ENCODE measurements at regions not wholly inside any gene's neighbourhood (a gene's known extent, or its start where the extent isn't known, plus 50 kb on each side); places are given as distances from the start of the nearest gene placed in this dataset.
A peak's percentile ranks its signal among the peaks of the same experiment; 100 is the strongest.

DNA sequence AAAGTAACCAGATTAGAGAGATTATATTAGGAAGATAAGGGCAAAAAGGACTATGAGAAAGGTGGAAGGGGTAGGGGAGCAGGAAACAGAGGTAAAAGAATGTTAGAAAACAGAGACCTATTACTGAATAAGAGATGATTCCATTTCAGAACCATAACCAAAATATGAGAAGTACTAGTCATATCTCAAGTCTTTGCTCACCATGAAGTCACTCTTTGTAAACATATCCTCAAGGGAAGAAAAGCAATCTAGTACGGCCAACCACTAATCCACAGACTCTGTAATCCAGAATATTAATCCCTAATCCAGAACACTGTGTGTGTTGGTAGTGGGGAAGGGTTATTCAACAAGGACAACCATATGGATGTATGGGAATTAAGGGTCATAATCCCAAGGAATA is 92.0 kb downstream of the CDCA7 start:
- no peak overlapping the region for H3K27ac ChIP-seq
- ATAC-seq: no peak
- no peaks in the 10 kb centered on the region for H3K9me3 ChIP-seq
- TF ChIP-seq EP300 (IDR thresholded peaks at IDR 0.05) (no peak), POLR2A (IDR thresholded peaks at IDR 0.05) (no peak), POLR2AphosphoS5 (IDR thresholded peaks at IDR 0.05) (no peak)
- TF ChIP-seq, protein P1, sequence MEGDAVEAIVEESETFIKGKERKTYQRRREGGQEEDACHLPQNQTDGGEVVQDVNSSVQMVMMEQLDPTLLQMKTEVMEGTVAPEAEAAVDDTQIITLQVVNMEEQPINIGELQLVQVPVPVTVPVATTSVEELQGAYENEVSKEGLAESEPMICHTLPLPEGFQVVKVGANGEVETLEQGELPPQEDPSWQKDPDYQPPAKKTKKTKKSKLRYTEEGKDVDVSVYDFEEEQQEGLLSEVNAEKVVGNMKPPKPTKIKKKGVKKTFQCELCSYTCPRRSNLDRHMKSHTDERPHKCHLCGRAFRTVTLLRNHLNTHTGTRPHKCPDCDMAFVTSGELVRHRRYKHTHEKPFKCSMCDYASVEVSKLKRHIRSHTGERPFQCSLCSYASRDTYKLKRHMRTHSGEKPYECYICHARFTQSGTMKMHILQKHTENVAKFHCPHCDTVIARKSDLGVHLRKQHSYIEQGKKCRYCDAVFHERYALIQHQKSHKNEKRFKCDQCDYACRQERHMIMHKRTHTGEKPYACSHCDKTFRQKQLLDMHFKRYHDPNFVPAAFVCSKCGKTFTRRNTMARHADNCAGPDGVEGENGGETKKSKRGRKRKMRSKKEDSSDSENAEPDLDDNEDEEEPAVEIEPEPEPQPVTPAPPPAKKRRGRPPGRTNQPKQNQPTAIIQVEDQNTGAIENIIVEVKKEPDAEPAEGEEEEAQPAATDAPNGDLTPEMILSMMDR (IDR thresholded peaks at IDR 0.05): no peak
- no peaks in the 10 kb centered on the region for H3K4me1 ChIP-seq
- H3K36me3 ChIP-seq: no peaks in the 10 kb centered on the region
- no peak overlapping the region for H3K4me3 ChIP-seq
- 53 to 71% methylated on average over 1 of the region's 1 CpG for WGBS, 2 donors (ENCODE audit: low coverage in 1 of 2)
- no peaks in the 10 kb centered on the region for H3K27me3 ChIP-seq

DNA sequence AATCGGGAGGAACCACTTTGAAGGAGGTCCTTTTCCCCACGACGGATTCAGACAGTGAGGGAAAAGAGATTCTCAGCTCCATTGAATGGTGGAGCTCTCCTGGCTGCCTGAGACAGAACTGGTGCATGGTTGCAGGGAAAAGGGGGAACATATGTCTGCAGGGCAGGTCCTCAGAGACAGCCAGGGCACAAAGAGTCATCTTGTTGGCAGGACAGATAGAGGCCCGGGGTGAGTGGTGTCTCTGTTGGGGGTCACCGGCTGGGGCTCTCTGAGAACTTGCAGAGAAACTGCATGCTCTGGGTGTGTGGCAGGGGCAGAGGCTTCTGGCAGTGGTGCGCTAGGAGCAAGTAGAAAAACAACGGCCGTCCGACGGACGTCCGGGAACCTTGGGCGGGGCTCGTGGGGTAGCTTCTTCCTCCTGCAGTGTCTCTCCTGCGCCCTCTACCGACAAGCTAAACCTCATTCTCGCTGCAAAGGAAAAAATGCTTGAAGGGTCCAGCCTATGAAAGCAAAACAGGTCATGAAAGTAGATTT is 94.3 kb downstream of the CDCA7 start:
- peak; percentile 79 for ATAC-seq
- no peaks in the 10 kb centered on the region for H3K9me3 ChIP-seq
- H3K27me3 ChIP-seq: peaks cover 5% of the 10 kb centered on the region
- H3K4me1 ChIP-seq: no peaks in the 10 kb centered on the region
- no peaks in the 10 kb centered on the region for H3K36me3 ChIP-seq
- peak overlapping the region in 2 of 4 donors; percentile 21 to 55 for H3K27ac ChIP-seq
- H3K4me3 ChIP-seq: peak overlapping the region in 1 of 2 donors; percentile 26
- WGBS, 2 donors (ENCODE audit: low coverage in 1 of 2): 15 to 22% methylated on average over 13 to 15 of the region's 17 CpGs
- no peak for TF ChIP-seq POLR2A (IDR thresholded peaks at IDR 0.05)
- TF ChIP-seq, protein P1 (IDR thresholded peaks at IDR 0.05): peak; percentile 57 to 87 (median 64)
- no peak for TF ChIP-seq POLR2AphosphoS5 (IDR thresholded peaks at IDR 0.05)

DNA sequence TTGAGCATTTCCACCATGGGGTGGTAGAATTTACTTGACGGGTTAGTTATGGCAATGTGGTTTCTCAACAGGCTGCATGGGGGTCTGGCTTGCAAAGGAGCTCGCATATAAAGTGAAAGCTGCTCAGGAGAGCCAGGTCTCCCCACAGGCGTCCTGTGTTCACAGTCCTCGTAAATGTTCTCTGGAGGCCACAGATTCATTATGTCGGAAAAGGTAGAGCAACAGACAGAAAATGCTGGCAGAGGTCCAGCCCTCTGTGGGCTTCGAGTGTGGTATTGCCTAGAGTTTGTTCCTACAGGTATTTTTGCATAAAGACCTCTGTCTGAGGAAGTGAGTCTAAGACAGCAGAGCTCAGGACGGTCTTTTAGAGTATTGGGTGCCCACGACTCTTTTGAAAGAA is 96.4 kb downstream of the CDCA7 start:
- no peaks in the 10 kb centered on the region for H3K9me3 ChIP-seq
- no peak for ATAC-seq
- 80 to 84% methylated on average over 6 to 8 of the region's 8 CpGs for WGBS, 2 donors (ENCODE audit: low coverage in 1 of 2)
- no peak overlapping the region for H3K27ac ChIP-seq
- H3K36me3 ChIP-seq: no peaks in the 10 kb centered on the region
- no peak overlapping the region for H3K4me3 ChIP-seq
- peaks cover 5% of the 10 kb centered on the region for H3K27me3 ChIP-seq
- no peaks in the 10 kb centered on the region for H3K4me1 ChIP-seq
- TF ChIP-seq, protein P1 (IDR thresholded peaks at IDR 0.05): no peak
- TF ChIP-seq POLR2A (IDR thresholded peaks at IDR 0.05) (no peak), EP300 (IDR thresholded peaks at IDR 0.05) (no peak)

DNA sequence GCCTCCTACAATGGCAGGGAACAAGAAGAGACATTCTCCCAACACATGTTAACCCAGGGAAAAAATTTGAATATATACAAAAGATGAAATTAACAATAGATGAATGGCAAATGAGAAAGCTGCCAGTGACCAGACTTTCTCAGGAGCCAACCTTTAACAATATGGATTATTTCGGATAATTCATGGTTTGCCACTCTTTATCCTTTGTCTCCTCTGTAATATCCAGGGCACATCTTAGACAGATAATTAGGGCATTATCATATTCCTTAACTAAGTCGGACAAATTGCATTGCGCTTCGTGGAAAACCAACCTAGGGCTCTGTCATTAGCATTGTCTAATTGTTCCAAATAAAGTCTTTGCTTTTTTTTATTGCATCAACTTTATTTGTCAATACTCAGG is 97.3 kb downstream of the CDCA7 start:
- no peak overlapping the region for H3K27ac ChIP-seq
- peaks cover 9% of the 10 kb centered on the region for H3K27me3 ChIP-seq
- H3K4me1 ChIP-seq: no peaks in the 10 kb centered on the region
- TF ChIP-seq, protein P1 (IDR thresholded peaks at IDR 0.05): no peak
- TF ChIP-seq EP300 (IDR thresholded peaks at IDR 0.05): no peak
- TF ChIP-seq POLR2AphosphoS5 (IDR thresholded peaks at IDR 0.05): no peak
- TF ChIP-seq POLR2A (IDR thresholded peaks at IDR 0.05): no peak
- H3K36me3 ChIP-seq: no peaks in the 10 kb centered on the region
- no peak for ATAC-seq
- H3K4me3 ChIP-seq: no peak overlapping the region
- WGBS, 2 donors (ENCODE audit: low coverage in 1 of 2): 89 to 94% methylated on average over 4 of the region's 4 CpGs
- H3K9me3 ChIP-seq: no peaks in the 10 kb centered on the region

DNA sequence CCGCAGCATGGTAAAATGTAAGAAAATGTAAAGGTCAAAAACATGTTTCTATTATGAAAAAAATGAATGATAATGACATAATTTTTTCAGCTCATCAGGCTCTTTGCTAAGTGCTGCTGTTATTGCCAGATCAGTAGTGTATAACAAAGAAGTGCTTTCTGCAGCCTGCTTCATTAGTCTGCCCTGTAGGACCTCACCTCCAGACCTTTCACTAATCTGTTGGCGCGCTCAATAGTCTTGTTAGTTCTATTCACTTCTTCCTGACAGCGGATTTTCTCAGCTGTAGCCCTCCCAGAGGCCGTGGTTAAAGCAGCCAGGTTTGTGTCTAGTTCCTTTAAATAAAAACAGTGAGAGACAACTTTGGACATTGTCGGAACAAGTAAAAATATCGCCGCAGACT is 97.7 kb downstream of the CDCA7 start:
- H3K36me3 ChIP-seq: no peaks in the 10 kb centered on the region
- no peak overlapping the region for H3K4me3 ChIP-seq
- no peak for TF ChIP-seq POLR2A (IDR thresholded peaks at IDR 0.05)
- no peak for TF ChIP-seq POLR2AphosphoS5 (IDR thresholded peaks at IDR 0.05)
- TF ChIP-seq, protein P1 (IDR thresholded peaks at IDR 0.05): no peak
- no peak for TF ChIP-seq EP300 (IDR thresholded peaks at IDR 0.05)
- peaks cover 13% of the 10 kb centered on the region for H3K27me3 ChIP-seq
- H3K27ac ChIP-seq: no peak overlapping the region
- H3K4me1 ChIP-seq: no peaks in the 10 kb centered on the region
- no peaks in the 10 kb centered on the region for H3K9me3 ChIP-seq
- no peak for ATAC-seq
- 64 to 66% methylated on average over 4 to 8 of the region's 8 CpGs for WGBS, 2 donors (ENCODE audit: low coverage in 1 of 2)

Data from gastroesophageal sphincter (tissue), 4 donors.